Panc1 (cell line): ENCODE measurements at regions not wholly inside any gene's neighbourhood (a gene's known extent, or its start where the extent isn't known, plus 50 kb on each side); places are given as distances from the start of the nearest gene placed in this dataset.

ENCODE experiments used
- ATAC-seq: fragments of 200-7000 bp; cut with Tn5 transposase; 2 replicates; pipeline ENCODE4 v1.9.1; 2020; ENCODE audit warnings: mild to moderate bottlenecking, moderate library complexity
- BruUV-seq: library from RNA; stranded (reverse); fragments of 400-500 nt; replicated peaks from 2 replicates; lab custom pipeline; 2021; lab: Mats Ljungman, UMichigan
- CTCF ChIA-PET: fragments of 300-600 bp; sonication (Branson Sonifier 250); formaldehyde crosslinking; loops from one replicate; lab custom pipeline; 2022; ENCODE audit warnings: antibody characterized with exemption; lab: Charles Lee
- POLR2A ChIA-PET: fragments of 300-600 bp; sonication (Branson Sonifier 250); formaldehyde crosslinking; loops from one replicate; lab custom pipeline; 2022; ENCODE audit warnings: antibody characterized with exemption; lab: Charles Lee
- DNase-seq: peaks from one replicate; pipeline ENCODE4 v3.0.0-alpha.2; 2010; ENCODE audit warnings: low read depth, low spot score
- H3K27ac ChIP-seq: 2 replicates; pipeline ENCODE4 v1.5.1; 2011; ENCODE audit warnings: mild to moderate bottlenecking, low read length, inconsistent platforms
- H3K27me3 ChIP-seq: fragments of 200-500 bp; sonication (Bioruptor generic); 2 replicates; pipeline ENCODE4 v1.6.0; 2014; ENCODE audit warnings: low read length, inconsistent platforms; ENCODE audit not compliant: control insufficient read depth, insufficient read depth
- H3K36me3 ChIP-seq: fragments of 200-500 bp; sonication (Bioruptor generic); 2 replicates; pipeline ENCODE4 v1.5.1; 2014; ENCODE audit warnings: inconsistent platforms, mild to moderate bottlenecking, low read length, moderate library complexity; ENCODE audit not compliant: control insufficient read depth, insufficient read depth
- H3K4me1 ChIP-seq: 2 replicates; pipeline ENCODE4 v1.5.1; 2011; ENCODE audit warnings: inconsistent platforms, mild to moderate bottlenecking, low read length, moderate library complexity; ENCODE audit not compliant: control insufficient read depth, insufficient read depth
- H3K4me3 ChIP-seq, 2 experiments: 2 replicates each; pipeline ENCODE4 v1.5.1; 2011 to 2012; ENCODE audit warnings: low read depth in 2 of 2, low read length in 2 of 2, mild to moderate bottlenecking in 2 of 2, inconsistent platforms in 1 of 2, moderate library complexity in 1 of 2
- H3K9me3 ChIP-seq: fragments of 200-500 bp; sonication (Bioruptor generic); 2 replicates; pipeline ENCODE4 v1.5.1; 2014; ENCODE audit warnings: low read depth, mild to moderate bottlenecking, inconsistent platforms, low read length, moderate library complexity; ENCODE audit not compliant: control insufficient read depth, insufficient read depth
- CTCF ChIP-seq: fragments of 450-650 bp; IDR thresholded peaks from 2 replicates; pipeline ENCODE4 v1.5.1; 2017; ENCODE audit warnings: mild to moderate bottlenecking
- POLR2AphosphoS5 ChIP-seq: IDR thresholded peaks from 2 replicates; pipeline ENCODE4 v1.6.1; 2012; ENCODE audit warnings: mild to moderate bottlenecking, low read depth, low read length, moderate library complexity
- REST ChIP-seq, 2 experiments: IDR thresholded peaks; 2 replicates each; pipeline ENCODE4 v1.6.1; 2011 to 2012; ENCODE audit warnings: low read depth in 2 of 2, control low read depth in 1 of 2, low read length in 1 of 2, mild to moderate bottlenecking in 1 of 2, moderate library complexity in 1 of 2; ENCODE audit not compliant: insufficient read depth in 1 of 2
- SIN3A ChIP-seq: IDR thresholded peaks from 2 replicates; pipeline ENCODE4 v1.6.1; 2012; ENCODE audit warnings: low read depth, mild to moderate bottlenecking, low read length, moderate library complexity, borderline replicate concordance; ENCODE audit not compliant: insufficient read depth
- TCF7L2 ChIP-seq: IDR thresholded peaks from 2 replicates; pipeline ENCODE4 v1.6.1; 2011; ENCODE audit warnings: mild to moderate bottlenecking, low read depth, low read length, inconsistent platforms
- in situ Hi-C: cut with HindIII; loops from 2 replicates; pipeline ENCODE4 v1.10.0; 2016; ENCODE audit warnings: low sequenced_read_pairs, low pct_unique_long_range_greater_than_20kb
- intact Hi-C: fragments of 100-400 bp; cut with micrococcal nuclease; formaldehyde crosslinking; loops from one replicate; pipeline ENCODE4 v1.10.0; 2022; ENCODE audit not compliant: unreplicated experiment

- ATAC-seq (peak; percentile 79), DNase-seq (peak; percentile 32)
- intact Hi-C loops, result loop anchor here (10.0 kb wide), 1 partner anchor 169 kb away; no protein-coding TSS in a partner anchor
- Histone ChIP-seq H3K4me1 (no peaks in the 10 kb centered on the region), H3K9me3 (no peaks in the 10 kb centered on the region), H3K27ac (no peak overlapping the region), H3K36me3 (no peaks in the 10 kb centered on the region), H3K4me3 (no peak overlapping the region), H3K27me3 (no peaks in the 10 kb centered on the region; the same call in 1 of the 2 replicates)
- ChIA-PET POLR2A (interaction anchor here (0.6 kb wide), 1 partner anchor 9 kb away, joined by 5 read pairs; no protein-coding TSS in a partner anchor), CTCF (interaction anchor here (0.7 kb wide), 1 partner anchor 73 kb away, joined by 3 read pairs; no protein-coding TSS in a partner anchor)
- no TSS peak for BruUV-seq
- TF ChIP-seq SIN3A (no peak), CTCF (peak; percentile 94)
- in situ Hi-C loops, result no loop called here
Measured at GRCh38 chr5:10863763-10864383, 102.8 kb upstream of the DAP start.

DNA sequence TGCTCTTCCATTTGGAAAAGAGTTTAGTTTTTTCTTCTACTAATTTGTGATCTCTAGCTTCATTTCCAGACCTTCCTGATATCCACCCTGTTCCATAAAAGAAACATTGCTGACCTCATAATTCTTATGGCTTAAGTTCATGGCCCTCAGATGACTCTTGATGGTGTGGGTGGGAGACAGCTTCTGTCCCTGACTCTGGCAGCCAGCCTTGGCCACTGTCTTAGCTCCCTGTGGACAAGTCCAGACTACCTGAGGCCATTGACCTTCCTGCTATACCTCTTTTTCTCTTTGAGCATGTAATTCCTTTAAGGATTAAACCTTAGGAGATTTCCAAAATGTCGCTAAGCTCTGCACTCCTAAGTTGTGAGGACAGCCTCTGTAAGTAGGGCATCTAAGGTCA lies 101.1 kb upstream of the DAP start:
- TF ChIP-seq REST (IDR thresholded peaks at IDR 0.05; ENCODE audit: insufficient read depth in 1 of 2, low read depth in 2 of 2, low read length in 1 of 2) (no peak), TCF7L2 (no peak), CTCF (no peak), POLR2AphosphoS5 (no peak), SIN3A (no peak)
- ChIA-PET CTCF (no interaction called here), POLR2A (no interaction called here)
- peaks cover 5% of the 10 kb centered on the region; the same call in 1 of the 2 replicates for H3K4me1 ChIP-seq
- H3K4me3 ChIP-seq, result no peak overlapping the region
- H3K9me3 ChIP-seq, result no peaks in the 10 kb centered on the region
- intact Hi-C loops, result loop anchor here (10.0 kb wide), 1 partner anchor 167 kb away; no protein-coding TSS in a partner anchor
- H3K27ac ChIP-seq, result no peak overlapping the region
- no peak for DNase-seq
- no TSS peak for BruUV-seq
- ATAC-seq, result no peak
- no peaks in the 10 kb centered on the region for H3K36me3 ChIP-seq
- in situ Hi-C loops, result no loop called here
- no peaks in the 10 kb centered on the region; the same call in none of the 2 replicates for H3K27me3 ChIP-seq
